Ecto neural progenitor cell (in vitro differentiated cells): ENCODE measurements at regions not wholly inside any gene's neighbourhood (a gene's known extent, or its start where the extent isn't known, plus 50 kb on each side); places are given as distances from the start of the nearest gene placed in this dataset.
"Not testable (repeated sequence)": the region's sequence is repeated elsewhere in the genome, so short reads cannot be mapped to it uniquely, and the experiment has no call there.

ENCODE experiments used
- DNase-seq: peaks from one replicate; pipeline ENCODE4 v3.0.0-alpha.2; 2018; ENCODE audit warnings: low spot score

DNA sequence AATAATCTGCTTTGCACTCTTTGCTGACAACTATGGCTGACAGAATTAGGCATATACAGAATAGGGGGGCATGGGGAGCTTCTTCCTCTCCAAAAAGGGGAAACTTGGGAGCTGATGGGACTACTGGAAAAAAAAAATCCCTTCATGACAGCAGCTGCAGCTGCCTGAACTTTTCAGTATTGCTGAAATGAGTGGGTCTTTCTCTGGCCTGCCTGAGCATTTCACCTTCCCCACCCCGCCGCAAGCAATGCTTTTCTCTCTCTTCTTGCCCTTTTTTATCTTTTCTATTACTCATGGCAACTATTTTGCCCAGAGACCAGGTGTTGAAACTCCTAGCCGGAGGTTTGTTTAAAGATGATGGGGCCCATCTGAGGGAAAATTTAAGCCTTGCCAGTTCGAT is 244.9 kb downstream of the SEMA3D start:
- no peak for DNase-seq

GRCh38 chr7:84941291-84941690 is 245.6 kb downstream of the SEMA3D start:
- DNase-seq = no peak

GRCh38 chr7:84939888-84940287 is 247.0 kb downstream of the SEMA3D start:
- DNase-seq = no peak

GRCh38 chr7:84939442-84939841 is 247.4 kb downstream of the SEMA3D start:
- DNase-seq = no peak

DNA sequence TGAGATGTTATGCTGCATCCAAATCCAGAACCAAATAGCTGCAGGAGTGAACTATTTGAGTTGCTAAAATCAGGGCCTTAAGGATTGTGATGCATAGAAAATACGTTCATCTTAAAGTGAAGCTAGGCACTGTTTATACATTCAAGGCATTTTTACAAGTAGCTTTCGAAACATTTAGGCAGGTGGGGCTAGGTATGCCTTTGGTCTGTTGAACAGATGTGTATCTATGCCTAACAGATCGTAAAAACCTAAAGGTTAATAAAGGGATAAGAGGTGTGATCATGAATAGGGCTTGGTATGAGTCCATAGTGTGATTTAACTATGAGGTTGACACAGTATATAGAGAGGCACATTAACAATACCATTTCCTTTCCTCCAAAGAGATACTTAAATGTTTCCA is 262.5 kb downstream of the SEMA3D start:
- no peak for DNase-seq

- no peak for DNase-seq
These were observed 263.5 kb downstream of the SEMA3D start for GRCh38 chr7:84923348-84923747.

- no peak for DNase-seq
These were observed 265.7 kb downstream of the SEMA3D start for GRCh38 chr7:84921154-84921553.

- not testable (repeated sequence) for DNase-seq
These were observed 269.9 kb downstream of the SEMA3D start for GRCh38 chr7:84916973-84917372.

DNA sequence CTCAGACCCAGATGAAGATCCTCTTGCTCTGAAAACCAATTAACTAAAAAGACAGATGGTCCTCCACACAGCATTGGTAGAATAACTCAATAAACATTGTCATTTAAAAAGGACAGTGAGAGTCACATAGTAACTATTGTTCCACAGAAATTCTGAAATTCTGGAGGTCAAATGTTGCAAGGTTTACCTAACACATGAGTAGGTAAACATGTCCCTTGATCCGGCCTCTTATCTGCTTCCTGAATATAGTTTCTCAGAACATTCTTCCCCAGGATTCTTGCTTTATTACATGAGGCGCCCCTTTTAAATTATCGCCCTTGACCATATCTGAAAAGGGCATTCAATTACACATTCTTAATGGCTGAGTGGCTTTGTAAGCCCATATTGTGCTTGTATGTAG is 270.7 kb downstream of the SEMA3D start:
- no peak for DNase-seq

GRCh38 chr7:84914598-84914997 is 272.3 kb downstream of the SEMA3D start:
- no peak for DNase-seq

- no peak for DNase-seq
These were observed 273.1 kb downstream of the SEMA3D start for GRCh38 chr7:84913731-84914130.

DNA sequence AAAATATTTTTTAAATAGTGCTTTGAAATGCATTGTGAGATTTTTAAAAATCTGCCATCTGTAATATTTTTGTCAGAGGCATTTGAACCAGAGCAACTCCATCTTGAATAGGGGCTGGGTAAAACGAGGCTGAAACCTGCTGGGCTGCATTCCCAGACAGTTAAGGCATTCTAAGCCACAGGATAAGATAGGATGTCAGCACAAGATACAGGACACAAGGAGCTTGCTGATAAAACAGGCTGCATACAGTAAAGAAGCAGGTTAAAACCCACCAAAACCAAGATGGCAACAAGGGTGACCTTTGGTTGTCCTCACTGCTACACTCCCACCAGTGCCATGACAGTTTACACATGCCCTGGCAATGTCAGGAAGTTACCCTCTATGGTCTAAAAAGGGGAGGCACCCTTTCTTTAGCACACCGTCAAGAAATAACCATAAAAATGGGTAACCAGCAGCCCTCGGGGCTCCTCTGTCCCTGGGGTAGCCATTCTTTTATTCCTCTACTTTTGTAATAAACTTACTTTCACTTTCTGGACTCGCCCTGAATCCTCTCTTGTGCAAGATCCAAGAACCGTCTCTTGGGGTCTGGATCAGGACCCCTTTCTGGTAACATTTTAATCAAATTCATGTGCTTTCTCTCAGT is 273.7 kb downstream of the SEMA3D start:
- DNase-seq = no peak

- DNase-seq = no peak
These were observed 274.3 kb downstream of the SEMA3D start for GRCh38 chr7:84912537-84912936.

DNA sequence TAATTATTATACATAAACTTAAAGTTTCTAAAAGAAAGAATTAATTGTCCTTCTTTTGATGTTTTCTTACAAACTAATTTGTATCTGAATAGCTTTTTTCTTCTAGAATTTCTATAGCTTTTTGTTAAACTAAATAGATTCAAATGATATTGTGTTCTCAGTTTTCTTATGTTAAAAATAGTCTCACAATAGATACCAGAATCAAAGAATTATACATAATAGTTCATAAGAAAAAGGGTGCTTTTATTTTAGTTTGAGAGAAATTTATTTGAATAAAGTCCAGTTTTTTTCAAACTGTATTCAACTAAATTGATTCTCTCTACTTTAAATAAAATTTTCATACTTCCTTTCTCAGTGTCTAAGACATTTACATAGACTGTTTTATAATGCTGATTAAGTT is 274.8 kb downstream of the SEMA3D start:
- no peak for DNase-seq

GRCh38 chr7:84911077-84911476 is 275.8 kb downstream of the SEMA3D start:
- DNase-seq = no peak

- DNase-seq = not testable (repeated sequence)
These were observed 276.5 kb downstream of the SEMA3D start for GRCh38 chr7:84910322-84910721.

GRCh38 chr7:84908196-84908793 is 278.6 kb downstream of the SEMA3D start:
- no peak for DNase-seq

- DNase-seq = no peak
These were observed 280.0 kb downstream of the SEMA3D start for GRCh38 chr7:84906889-84907288.

- no peak for DNase-seq
These were observed 282.3 kb downstream of the SEMA3D start for GRCh38 chr7:84904561-84904960.

DNA sequence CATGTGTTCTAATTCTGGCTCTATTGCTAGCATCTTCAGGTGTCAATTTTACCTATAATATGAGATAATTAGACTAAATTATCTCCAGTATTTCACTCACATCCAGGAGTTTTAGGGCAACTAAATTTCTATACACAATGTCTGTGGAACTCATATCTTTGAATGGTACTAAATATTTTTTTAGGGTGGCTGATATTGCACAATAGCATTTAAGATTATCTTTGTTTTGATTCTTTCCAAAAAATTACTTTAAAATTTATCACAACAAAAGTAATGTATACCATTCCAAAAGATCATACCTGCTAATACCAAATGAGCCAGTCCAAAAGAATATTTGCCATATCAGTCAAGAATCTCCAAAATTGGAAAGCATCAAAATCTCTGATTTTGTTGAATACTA is 285.5 kb downstream of the SEMA3D start:
- no peak for DNase-seq

DNA sequence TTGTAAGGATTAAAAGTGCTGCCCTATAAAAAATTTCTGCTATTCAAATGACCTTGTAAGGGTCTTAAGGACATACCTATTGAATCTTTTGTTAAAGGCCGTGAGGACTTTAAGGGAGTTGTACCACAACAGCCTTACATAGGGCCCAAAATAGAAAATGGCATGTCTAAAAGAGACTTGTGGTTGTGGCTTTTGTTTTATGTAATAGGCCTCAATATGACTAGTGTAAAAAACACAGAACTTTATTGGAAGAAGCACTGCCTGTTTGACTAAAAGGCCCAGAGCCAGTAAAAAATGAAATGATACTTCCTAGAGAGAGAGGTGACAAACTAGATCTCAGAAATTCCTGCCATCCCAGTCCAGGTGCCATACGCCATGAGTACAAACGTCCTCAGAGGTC is 286.6 kb downstream of the SEMA3D start:
- no peak for DNase-seq

- no peak for DNase-seq
These were observed 291.3 kb downstream of the SEMA3D start for GRCh38 chr7:84895563-84895962.

GRCh38 chr7:84883570-84883969 is 303.3 kb downstream of the SEMA3D start:
- DNase-seq = not testable (repeated sequence)

DNA sequence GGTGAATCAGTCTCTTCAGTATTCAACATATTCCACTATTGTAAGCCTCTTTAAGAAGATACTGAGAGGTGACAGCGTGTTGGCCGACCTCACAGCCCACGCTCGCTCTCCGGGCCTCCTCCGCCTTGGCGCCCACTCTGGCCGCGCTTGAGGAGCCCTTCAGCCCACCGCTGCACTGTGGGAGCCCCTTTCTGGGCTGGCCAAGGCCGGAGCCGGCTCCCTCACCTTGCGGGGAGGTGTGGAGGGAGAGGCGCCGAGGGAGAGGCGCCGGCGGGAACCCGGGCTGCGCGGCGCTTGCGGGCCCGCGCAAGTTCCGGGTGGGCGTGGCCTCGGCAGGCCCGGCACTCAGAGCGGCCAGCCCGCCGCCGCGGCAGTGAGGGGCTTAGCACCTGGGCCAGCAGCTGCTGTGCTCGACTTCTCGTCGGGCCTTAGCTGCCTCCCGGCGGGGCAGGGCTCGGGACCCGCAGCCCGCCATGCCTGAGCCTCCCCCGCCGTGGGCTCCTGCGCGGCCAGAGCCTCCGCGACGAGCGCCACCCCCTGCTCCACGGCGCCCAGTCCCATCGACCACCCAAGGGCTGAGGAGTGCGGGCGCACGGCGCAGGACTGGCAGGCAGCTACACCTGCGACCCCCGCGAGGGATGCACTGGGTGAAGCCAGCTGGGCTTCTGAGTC is 306.4 kb downstream of the SEMA3D start:
- DNase-seq = not testable (repeated sequence)
